ENCODE measurements at regions not wholly inside any gene's neighbourhood (a gene's known extent, or its start where the extent isn't known, plus 50 kb on each side); places are given as distances from the start of the nearest gene placed in this dataset.

DNA sequence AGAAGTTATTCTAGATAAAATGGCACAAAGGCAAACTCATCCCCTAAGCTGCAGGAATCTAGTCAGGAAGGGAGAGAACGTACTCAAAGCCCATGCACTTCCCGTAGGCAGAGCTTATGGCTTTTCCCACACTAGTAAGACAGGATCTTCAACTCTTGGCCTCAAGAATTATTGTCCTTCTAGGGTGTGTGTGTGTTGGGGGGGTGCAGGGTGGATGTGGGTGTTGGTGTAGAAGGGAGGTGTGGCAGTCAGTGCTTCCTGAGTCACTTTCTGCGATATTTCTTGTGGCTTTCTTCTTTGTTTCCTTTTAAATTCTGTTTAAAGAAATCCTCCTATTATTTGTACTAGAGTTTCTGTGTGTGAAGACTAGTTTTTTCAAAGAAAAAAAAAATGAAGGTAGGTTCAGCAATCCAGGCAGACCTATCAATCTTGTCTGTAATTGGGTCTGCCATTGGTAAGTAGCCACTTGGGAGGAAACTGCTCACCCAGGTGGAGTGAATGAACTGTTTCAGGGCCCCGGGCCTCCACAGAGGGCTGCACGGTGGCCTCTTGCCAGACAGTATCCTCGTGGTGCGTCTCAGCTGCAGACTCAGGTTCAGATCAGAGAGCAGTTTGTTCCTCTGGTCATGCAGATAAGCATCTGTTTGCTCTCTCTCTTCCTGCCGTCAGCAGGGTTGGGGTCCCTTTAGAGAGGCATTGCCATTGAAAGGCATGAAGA, 131.9 kb downstream of the NPR3 start:
- TF ChIP-seq, protein P1, sequence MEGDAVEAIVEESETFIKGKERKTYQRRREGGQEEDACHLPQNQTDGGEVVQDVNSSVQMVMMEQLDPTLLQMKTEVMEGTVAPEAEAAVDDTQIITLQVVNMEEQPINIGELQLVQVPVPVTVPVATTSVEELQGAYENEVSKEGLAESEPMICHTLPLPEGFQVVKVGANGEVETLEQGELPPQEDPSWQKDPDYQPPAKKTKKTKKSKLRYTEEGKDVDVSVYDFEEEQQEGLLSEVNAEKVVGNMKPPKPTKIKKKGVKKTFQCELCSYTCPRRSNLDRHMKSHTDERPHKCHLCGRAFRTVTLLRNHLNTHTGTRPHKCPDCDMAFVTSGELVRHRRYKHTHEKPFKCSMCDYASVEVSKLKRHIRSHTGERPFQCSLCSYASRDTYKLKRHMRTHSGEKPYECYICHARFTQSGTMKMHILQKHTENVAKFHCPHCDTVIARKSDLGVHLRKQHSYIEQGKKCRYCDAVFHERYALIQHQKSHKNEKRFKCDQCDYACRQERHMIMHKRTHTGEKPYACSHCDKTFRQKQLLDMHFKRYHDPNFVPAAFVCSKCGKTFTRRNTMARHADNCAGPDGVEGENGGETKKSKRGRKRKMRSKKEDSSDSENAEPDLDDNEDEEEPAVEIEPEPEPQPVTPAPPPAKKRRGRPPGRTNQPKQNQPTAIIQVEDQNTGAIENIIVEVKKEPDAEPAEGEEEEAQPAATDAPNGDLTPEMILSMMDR (IDR thresholded peaks at IDR 0.05 in 4 of 5, conservative IDR thresholded peaks at IDR 0.05 in 1 of 5) = no peak
- no peak for TF ChIP-seq POLR2A (IDR thresholded peaks at IDR 0.05)
